MV-4-11 (cell line): ENCODE measurements at regions not wholly inside any gene's neighbourhood (a gene's known extent, or its start where the extent isn't known, plus 50 kb on each side); places are given as distances from the start of the nearest gene placed in this dataset.

Experiments used
- DNase-seq: peaks from one replicate; lab custom pipeline; 2025; lab: John Stamatoyannopoulos, UW

DNA sequence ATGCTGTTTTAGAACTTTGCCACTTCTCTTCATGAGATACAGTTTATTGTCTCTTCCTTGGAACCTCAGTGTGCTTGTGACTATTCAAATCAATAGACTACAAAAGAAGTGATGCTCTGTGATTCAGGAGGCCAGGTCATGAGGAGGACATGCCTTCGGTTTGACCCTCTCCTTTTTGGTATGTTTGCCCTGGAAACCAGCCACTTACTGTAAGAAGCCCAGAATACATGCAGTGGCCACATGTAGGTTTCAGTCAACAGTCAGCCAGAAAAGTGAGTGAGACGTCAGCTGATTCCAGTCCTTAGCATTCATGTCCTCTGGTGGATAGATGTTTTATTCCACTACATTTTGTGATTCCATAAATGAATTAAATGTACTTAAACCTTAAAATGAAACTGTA, 328.7 kb downstream of the PCDH18 start:
- DNase-seq, result no peak

DNA sequence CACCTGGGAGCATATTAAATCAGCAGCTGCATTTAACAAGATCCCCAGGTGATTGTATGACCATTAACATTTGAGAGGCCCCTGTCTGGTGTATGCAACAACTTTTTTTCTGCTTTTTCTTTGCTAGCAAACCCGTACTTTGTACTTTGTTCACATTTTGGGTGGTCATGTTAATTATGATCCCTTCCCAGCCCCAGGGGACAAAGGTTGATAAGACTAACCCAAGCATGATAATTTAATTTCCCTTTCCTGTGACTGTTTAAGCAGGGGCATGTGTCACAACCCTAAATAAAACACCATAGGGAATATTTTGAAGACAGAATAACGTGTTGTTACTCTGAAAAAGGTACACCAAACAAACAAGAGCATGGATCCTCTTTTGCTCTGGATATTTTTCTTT, 332.0 kb downstream of the PCDH18 start:
- DNase-seq, result no peak

DNA sequence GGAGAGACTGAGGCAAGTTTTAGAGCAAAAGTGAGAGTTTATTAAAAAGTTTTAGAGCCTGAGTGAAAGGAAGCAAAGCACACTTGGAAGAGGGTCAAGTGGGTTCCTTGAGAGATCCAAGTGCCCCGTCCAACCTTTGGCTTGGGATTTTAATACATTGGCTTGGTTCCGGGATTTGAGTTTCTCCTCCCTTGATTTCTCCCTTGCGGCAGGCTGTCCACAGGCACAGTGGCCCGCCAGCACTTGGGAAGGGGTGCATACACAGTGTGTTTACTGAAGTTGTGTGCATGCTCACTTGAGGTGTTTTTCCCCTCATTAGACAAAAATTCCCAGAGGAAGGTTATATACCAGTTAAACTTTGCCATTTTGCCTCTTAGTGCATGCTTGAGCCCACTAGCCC, 333.5 kb downstream of the PCDH18 start:
- DNase-seq, result no peak

DNA sequence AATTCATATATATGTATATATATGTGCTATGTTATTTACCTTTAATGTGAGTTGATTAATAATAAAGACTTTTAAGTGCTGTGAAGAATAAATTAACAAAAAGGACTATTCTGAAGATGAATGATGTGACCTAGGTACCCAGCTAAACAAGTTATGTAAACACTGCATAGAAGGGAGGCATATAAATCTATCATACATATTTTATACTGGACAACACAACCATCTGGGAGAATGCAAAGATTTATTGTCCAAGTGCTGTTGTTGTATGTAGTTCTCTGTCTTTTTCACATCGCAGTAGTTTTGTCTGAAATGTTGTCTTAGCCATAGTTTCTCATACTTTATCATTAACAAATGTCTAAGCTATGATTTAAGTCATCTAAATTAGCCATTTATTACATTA, 337.6 kb downstream of the PCDH18 start:
- no peak for DNase-seq

DNA sequence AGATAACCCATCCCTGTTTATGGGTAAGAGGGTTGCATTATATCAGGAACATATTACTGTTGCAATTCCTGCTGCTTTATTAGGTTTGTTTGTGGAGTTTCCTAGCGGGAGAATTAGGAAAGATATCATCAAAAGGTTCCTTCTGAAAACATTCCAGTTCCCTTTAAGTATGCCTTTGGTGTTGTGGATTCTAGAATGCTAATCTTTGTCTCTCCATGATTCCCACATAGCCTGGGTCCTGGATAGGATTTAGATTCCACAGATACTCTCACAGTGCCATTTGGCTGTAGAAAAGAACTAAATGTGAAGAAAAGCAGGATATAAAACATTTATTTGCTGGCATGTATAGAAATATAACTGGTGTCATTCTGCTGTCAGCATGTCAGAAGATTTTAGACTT, 338.7 kb downstream of the PCDH18 start:
- DNase-seq, result no peak

DNA sequence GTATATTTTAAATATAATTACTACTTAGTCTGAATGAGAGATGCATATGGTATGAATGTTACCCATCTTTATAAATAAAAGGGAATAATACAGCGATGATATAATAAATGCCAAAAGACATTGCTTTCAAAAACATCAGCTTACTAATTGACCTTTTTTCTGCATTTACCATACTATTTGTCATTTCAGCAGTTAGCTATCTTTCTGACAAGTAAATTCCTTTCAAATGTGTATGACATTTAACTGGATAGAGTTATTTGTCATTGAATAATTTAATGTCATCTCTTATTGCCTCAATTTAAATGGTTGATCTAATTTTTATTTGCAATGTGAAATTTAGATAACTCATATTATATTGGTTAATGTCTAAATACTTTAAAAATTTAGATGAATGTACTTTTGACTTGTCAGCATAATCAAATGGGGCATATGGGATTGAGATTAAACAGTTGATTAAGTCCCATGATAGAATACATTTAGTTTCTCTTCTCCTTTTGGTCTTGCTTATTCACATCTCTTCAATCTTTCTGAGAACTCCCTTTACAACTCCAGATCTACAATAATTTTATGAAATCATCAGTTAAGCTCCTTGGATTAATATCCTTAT, 350.9 kb downstream of the PCDH18 start:
- DNase-seq, result no peak

DNA sequence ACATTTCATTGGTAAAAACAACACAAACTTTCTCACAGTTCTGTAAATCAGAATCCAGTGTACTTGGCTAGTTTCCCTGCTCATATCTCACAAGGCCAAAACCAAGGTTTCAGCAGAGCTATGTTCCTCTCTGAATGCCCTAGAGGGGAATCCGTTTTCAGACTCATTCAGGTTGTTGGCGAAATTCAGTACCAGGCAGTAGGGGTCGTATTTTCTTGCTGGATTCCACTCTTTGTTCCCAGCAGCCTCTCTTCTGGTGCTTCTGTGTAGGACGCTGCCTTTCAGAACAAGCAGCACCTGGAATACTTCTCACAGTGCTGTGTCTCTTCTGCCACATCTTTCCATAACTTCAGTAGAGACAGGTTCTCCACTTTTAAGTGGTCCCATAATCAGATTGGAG, 351.9 kb downstream of the PCDH18 start:
- DNase-seq, result no peak

DNA sequence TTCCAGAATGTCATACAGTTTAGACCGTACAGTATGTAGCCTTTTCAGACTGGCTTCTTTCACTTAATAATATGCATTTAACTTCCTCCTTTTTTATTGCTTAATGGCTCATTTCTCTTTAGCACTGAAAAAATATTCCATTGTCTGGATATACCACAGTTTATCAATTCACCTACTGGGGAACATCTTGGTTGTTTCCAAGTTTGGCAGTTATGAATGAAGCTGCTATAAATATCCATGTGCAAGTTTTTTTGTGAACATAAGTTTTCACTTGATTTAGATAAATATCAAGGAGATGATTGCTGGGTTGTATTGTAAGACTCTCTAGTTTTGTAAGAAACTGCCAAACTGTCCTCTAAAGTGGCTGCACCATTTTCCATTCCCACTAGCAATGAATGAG, 375.5 kb downstream of the PCDH18 start:
- DNase-seq, result no peak

DNA sequence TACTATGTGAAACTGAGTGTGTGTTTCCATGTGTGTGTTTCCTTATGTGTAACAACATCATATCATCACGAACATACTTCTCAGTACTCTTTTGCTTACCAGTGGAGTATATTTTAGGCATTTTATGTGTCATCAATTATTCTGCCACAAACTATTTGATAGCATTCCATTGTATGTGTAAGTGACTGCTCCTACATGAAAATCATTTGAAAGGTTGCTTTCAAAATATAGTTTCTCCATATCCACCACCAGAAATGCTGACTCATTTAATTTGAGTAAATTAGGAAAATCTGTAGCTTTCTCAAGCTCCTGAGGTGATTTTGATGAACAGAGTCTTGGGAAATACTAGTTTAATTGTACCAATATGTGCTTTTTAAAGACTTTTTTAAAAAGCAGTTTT, 376.2 kb downstream of the PCDH18 start:
- DNase-seq, result no peak

DNA sequence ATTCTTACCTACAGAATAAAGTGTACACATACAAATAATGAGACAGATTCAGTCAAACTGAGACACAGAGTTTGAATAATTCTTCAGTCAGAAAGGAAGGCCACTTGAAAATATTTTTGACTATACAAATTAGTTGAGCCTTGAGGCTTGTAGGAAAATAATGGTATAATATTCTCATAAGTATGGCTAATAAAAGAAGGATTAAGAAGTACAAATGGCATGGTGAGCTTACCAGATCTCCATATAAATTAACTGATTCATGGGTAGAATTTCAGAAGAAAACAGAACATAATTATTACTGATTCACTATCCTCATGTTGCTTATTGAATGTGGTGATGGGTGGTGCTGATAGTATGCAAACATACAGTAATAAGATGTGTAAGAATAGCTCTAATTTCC, 401.1 kb downstream of the PCDH18 start:
- no peak for DNase-seq

DNA sequence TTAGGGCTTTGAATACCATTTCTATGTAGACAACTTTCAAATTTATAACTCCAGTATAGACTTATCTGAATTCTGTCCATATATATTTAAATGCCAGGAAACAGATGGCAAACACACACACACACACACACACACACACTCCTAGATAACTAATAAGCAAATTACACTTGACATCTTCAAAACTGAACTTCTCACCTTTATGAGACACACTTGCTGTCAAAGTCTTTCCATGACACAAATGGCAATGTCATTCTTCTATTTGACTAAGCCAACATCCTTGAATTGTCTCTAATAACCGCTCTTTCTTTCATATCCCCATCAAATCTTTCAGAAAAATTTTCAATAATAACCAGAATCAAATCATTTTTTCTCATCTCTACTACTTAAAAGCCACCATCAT, 402.4 kb downstream of the PCDH18 start:
- DNase-seq, result no peak

DNA sequence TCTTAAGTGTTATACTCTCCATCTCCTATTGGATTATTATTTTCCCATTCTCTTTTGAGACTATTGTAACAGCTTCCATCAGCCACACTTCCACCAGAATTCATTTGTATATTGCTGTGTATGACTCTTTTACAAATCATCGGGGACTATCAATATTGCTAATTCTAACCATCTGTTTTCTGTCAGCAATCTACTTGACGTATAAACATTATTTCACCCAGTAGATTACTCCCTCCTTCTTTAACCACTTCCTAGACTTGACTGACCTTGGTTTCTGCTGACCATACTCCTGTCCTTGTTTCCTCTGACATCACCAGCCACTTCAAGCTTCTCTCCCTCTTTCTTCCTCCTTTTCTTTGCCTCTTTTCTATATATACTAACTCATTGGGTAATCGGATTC, 402.9 kb downstream of the PCDH18 start:
- no peak for DNase-seq

DNA sequence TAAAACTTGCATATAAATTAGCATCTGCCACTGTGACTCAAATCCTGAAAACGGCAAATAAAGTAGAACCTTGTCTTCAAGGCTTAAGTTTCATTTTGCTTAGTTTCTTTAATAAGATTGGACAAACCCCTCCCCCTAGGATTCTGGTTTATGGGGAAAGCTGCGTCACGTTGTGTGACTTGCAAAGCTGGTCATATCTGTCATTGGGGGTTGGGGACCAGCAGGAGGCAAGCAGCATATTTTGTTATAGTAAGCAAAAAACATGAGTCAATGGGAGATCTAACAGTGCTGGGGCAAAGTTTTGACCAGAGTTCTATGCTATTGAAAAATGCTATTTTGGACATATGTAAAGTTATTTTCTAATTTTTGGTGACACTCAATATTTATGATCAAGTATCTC, 407.3 kb downstream of the PCDH18 start:
- DNase-seq, result no peak

DNA sequence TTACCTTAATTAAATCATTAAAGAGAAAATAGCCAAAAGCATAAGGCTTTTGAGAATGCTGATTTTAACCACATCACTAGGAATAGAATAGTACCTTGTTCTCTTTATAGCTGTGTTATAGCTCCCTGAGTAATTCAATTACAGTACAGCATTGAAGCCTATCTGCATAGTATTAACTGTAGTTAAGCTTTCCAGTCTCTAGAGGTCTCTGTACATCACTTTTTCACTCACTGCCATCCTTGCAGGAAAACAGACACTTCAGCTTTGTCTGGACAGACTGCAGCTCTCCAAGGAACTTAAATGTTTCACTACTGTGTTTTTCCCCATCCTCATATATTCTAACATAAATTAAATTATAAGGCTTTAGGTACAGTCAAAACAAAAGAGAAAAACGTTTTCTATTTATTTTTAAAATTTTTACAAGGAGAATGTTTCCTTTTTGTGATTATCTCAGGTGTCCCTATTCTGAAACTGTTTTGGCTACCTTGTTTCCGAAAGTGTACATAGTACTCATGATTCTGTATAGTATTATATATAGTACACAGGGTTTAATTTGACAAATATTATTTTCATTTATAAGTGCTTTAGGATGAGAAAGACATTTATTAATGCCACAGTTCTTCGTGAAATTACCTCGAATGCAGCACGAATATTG, 407.9 kb downstream of the PCDH18 start:
- DNase-seq, result no peak

DNA sequence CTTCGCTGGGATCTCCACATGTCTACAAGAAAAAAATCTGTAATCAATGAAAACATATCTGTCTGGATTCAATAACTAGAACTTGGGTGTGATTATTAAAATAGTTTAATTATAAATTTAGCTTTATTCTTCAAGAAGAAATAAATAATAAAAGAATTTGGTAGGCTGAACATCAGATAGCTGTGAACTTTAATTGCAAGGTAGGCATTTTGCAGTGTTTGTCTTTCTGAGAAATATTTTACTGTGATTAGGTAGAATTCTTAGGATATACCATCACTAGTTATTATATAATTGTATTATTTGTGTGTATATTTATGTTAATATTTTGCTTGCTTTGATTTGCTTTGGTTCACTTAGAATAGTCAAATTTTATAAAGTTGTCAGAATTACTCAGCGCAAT, 409.4 kb downstream of the PCDH18 start:
- no peak for DNase-seq

DNA sequence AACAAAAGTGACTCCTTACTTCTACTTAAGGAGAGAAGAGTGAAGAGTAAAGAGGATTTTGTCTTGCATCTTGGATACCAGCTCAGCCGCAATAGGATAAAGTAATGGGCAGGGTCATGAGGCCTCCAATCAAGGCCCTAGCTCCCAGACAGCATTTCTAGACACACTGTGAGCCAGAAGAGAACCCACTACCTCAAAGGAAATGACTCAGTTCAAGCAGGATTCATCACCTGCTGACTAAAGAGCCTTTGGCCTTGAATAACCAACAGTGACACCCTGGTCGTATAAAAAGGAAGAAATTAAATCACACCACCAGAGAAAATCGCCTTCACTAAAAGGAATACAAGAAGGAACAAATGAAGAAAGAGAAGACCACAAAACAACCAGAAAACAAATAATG, 416.1 kb downstream of the PCDH18 start:
- DNase-seq, result no peak

DNA sequence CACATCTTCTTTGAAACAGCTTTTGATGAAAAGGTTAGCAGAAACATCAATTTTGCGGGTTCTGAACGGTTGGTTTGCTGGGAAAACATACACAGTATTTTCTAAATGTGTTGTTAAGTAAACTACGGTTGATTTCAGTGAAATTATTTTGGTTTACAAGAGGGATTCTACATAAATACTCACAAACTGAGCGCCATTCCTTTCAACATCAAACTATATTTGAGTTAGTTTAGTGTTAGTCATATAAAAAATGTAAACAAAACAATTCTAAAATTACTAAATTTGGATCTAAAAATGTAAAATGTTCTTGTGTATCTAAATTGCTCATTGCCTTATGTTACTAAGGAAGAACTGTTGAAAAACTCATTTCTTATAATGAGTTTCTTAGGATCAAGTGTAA, 425.6 kb downstream of the PCDH18 start:
- no peak for DNase-seq

DNA sequence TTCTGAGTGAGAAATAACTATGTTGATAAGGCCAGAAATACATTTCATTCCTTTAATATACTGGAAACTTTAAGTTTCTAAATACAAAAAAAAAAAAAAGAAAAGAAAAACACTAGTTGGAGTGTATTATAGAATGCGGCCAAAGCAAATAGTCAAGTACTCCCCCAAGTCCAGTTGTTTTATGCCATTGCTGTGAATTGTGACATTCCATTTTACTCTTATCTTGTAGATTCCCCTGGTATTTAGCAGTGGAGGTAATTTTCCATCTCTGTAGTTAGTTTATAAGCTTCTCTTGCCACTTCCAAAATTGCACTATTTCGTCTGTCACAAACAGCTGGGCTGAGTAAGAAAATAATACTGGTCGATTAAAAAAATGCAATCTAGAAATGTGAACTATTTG, 426.0 kb downstream of the PCDH18 start:
- DNase-seq, result no peak

DNA sequence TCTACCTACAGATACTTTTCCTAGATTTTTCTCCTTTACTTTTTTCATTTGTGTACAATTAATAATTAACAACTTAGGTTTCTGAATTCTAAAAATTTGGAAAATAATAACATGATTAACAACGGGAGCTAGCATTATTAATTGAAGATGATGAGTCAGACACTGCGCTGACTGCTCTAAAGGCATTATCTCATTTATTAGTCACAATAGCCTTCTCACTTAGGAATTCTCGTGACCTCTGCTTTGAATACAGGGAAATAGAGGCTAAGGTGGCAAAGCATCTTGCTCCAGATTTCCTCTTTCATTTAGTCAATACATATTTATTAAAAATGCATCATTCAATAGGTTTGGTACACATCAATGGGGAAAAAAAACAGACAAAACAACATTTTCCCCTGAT, 441.3 kb downstream of the PCDH18 start:
- no peak for DNase-seq

DNA sequence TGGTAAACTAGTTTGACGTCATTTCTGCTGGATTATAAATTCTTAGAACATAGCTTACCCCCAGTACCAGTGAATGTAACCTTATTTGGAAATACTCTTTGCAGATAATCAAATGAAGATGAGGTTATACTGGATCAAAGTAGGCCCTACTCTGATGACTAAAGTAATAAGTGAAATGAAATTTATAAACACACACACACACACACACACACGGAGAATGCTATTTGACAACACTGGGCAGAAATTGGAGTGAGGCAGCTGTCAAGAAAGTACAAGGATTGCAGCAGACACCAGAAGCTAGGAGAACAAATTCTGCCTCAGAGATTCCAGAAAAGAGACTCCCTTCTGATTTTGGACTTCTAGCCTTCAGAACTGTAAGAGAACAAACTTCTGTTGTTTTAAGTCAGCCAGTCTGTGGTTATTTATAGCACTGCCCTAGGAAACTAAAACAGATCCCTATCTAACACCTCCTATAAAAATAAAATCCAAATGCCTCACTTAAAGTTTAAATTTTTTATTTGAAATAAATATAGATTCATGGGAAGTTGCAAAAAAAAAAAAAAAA, 448.6 kb downstream of the PCDH18 start:
- DNase-seq, result no peak

DNA sequence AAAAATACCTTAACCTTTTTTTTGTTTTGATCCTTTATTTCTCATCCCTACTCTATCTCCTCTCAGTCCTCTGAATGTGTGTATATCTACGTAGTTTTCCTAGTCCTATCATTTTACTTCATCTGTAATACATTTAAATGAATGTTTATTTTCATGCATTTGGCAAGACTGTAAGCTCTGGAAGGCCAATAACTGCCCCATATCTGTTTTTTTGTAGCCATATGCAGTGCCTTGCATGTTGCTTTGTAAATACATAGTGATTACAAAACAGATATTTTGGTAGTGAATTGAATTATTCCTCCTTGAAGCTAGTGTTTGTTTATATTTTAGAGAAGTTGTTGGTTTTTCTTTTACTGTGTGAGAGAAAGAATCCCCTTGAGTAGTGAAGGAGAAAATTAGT, 450.2 kb downstream of the PCDH18 start:
- DNase-seq, result no peak

DNA sequence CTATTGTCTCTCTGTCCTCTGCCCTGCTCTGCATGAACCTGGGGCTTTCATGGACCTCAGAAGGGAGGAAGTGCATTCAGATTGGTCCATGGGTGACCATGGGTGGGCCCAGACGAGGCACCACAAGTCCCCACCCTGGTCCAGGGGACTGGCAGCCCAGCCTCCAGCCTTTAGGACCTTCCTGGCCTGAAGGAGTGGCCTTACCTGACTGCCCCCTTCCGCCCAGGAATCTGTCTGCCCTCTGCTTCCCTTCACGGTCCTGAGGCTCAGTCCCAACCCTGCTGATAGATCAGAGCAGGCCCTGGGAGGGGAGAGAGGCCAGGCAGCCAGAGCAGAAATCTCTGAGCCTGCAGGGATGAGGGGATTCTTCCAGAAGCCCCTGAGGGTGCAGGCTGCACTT, 455.4 kb downstream of the PCDH18 start:
- DNase-seq, result no peak

DNA sequence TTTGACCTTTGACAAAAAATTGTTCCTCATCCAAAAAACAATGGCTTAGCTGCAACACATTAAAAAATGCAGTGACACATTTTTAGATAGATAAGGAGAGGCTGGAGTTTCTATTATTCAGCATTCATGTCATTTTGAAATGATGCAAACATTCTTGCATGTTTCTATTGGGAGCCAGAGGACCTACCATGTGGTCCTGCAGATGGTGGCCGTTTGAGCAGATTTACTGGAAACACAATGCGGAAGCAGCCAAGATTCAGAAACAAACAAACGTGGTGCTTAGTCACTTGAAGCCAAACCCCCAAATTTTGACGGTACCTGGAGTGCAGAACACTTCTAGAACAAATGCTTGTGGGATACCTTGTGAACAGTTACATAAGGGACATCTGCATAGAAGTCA, 456.7 kb downstream of the PCDH18 start:
- DNase-seq, result no peak

DNA sequence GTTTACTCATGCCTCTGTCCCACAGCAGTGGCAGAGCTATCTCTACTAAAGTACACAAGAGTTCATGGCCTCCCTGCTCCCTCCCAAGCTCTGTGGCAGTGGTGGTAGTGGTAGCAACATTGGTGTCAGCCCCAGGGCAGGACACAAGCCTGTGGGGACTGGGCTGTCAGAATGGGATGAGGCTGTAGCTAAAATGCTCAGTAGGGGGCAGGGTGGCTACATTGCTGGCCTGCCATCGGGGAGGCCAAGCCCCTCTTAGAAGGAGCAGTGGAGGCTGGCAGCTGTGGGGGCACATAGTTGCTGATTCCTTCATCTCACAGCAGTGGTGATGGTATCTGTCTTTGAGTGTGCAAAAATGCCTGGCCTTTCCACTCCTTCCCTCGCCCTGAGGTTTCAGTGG, 461.7 kb downstream of the PCDH18 start:
- DNase-seq, result no peak
